ENCODE measurements at regions not wholly inside any gene's neighbourhood (a gene's known extent, or its start where the extent isn't known, plus 50 kb on each side); places are given as distances from the start of the nearest gene placed in this dataset.

DNA sequence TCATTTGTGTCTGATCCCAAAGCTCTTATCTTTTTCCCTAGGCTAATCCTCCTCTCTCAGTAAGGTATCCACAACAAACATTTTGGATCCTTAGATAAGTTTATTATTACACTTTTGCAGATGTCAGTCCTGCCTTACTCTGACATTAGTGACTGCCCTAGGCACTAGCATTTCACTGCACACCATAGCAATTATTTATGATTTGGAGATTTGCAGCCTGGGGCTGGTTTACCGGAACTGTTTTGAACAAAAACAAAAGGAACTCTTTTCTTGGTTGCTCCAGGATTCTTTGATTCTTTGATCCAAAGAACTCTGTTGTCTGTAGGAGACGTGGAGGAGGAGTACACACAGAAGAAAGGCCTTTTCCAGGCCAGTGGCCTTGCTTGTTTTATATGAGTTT is 80.4 kb downstream of the EDNRB start:
- ATAC-seq = no peak

DNA sequence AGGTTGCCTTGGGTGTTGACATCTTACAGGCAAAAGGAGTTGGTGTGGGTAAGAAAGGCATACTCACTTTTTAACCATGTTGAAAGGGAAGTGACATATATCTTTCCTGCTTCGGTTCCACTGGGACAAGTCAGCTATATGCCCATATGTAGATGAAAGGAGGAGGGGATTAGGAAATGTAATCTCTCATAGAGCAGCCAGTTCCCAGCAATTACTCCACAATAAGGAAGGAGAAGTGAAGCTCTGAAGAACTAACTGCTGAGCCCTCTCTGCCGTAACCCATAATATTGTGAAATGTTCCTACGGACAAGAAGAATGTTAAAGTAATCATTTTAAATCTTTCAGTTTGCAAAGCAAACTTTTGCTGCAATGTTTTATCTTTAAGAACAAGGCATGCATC is 82.2 kb downstream of the EDNRB start:
- intact Hi-C loops (cut with DNase I) = loop anchor here (10.0 kb wide), 1 partner anchor 78 kb away; the partner anchor contains the start of gene EDNRB
- ATAC-seq (peak; percentile 32), DNase-seq (ENCODE audit: missing footprints) (no peak)

More for the DNA sequence above, 80.4 kb downstream of the EDNRB start:
- intact Hi-C loops (cut with DNase I) = loop anchor here (10.0 kb wide), 1 partner anchor 77 kb away; the partner anchor contains the start of gene EDNRB
- DNase-seq (ENCODE audit: missing footprints) = no peak

DNA sequence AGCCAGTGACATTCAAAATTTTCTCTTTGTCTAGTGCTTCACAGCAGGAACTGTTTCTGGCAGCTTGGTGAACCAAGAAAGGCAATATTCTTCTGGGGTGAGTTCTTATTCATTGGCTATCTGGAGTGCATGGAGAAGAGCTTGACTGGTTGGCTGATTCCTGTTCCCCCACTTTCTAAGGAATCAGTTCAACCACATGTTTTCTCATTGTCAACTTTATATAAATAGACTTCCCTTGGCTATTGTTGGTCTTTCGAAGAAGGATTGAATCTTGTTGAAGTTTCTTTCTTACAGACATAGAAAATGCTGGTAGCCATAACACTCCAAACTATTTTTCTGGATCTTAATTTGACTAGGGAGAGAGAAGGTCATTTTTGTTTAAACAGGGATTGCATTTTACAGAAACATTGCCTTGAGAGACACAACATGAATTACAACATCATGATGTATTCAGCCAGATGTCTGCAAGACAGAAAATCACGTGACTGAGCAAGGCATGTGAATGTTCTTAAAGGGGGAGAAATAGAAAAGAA is 85.2 kb downstream of the EDNRB start:
- no peak for DNase-seq (ENCODE audit: missing footprints)
- intact Hi-C loops (cut with DNase I) = loop anchor here (10.0 kb wide), 1 partner anchor 81 kb away; the partner anchor contains the start of gene EDNRB
- peak; percentile 79 for ATAC-seq

DNA sequence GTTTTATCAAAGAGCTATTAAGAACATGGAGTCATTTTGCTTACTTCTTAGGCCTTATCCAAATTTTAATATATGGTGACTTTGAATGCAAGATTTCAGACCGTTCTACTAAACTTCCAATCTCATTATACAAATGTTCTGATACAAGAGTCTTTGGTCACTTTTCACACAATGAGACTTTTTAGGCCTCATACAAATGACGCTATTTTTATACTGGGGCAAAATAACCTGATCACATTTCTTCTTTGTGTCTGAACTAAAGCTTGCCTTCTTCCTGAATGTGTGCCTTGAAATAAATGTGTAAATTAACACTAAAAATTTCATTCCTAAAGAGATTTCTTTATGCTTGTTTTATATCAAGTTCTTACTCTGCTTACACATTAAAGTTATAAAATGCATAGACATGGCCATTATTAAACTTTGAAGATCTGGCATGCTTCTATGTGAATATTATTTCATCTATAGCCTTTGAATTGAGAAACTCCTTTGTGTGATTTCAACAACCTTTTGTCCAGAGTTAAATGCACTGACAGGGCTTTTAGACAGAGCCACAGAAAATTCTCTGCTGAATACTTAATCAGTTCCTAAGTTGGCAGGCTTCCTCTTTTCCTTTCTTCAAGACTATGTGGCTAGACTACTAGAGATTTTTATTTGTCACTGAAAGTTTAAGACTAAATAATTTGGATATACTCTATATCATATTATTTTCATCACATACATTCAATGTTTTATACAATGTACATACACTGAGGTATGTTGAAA is 86.1 kb downstream of the EDNRB start:
- ATAC-seq (peak; percentile 91), DNase-seq (ENCODE audit: missing footprints) (no peak)
- intact Hi-C loops (cut with DNase I) = loop anchor here (10.0 kb wide), 1 partner anchor 82 kb away; the partner anchor contains the start of gene EDNRB

DNA sequence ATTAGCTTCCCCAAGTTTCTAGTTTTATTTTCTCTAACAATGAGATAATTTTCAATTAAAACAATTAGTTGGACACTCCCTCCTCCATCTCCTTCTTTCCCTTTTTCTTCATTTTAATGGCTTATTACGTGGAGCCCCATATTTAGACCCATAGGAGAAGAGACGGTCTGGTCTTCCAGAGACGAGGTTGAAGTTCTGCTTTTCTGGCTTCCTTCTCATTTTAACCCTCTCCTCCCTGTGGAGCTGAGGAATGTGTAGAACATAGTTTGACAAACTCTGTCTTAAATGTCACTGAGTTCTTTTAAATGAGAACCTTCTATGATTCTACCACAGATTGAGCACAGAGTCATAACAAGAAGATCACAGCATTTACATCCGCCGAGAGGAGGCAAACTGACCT is 86.8 kb downstream of the EDNRB start:
- no peak for DNase-seq (ENCODE audit: missing footprints)
- no peak for ATAC-seq
- intact Hi-C loops (cut with DNase I) = loop anchor here (10.0 kb wide), 1 partner anchor 83 kb away; the partner anchor contains the start of gene EDNRB

DNA sequence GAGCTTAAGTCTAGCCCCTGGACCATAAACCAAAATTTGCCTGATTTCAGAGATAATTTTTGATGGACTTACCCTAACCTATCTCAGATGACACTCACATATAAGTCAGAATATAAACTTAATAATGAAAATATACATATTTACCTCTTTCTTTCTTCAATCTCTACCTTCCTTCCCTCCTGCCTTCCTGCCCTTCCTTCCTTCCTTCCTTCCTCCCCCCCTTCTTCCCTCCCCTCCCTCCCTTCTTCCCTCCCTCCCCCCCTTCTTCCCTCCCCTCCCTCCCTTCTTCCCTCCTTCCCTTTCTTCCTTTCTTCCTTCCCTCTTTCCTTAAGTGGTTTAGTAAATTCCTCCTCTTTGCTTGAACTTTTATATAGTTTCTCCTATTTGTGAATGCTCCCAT is 88.7 kb downstream of the EDNRB start:
- intact Hi-C loops (cut with DNase I) = loop anchor here (10.0 kb wide), 1 partner anchor 85 kb away; the partner anchor contains the start of gene EDNRB
- ATAC-seq (no peak), DNase-seq (ENCODE audit: missing footprints) (no peak)

DNA sequence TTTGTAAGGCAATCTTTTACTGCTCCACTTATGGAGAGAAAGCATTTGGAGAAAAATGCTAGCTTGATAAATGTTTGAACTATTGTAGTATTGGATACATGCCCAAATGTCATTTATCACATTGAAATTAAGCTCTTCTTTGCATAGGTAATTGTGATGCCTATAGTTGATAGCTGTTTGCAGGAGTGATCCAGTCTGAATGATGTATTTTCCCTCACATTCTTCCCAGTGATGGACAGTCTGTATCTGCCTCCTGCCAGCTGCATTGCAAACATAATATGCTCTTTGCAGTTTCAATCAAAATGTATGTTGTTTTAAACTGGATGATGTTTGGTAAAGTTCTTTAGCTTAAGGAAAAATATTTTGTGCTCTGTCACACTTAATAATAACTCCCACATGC is 89.8 kb downstream of the EDNRB start:
- DNase-seq (ENCODE audit: missing footprints) (no peak), ATAC-seq (no peak)
- intact Hi-C loops (cut with DNase I) = no loop called here

DNA sequence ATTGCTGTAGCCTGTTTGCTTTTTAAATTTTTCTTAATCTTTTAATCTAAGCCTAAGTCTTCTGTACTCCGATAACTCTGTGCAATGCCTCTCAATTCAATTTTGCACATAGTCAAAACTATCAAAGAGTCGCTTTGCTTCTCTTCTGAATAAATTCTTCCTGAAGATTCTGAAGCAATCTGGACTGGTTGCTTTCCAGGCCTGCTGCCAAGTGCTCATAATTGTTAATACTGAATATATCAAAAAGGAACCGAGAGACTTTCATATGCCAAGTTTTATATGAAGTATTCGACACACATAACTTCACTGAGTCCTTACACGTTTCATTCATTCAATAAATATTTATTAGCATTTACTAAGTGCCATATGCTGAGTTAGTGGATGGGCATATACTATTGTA is 91.3 kb downstream of the EDNRB start:
- intact Hi-C loops (cut with DNase I) = no loop called here
- DNase-seq (ENCODE audit: missing footprints) (peak; percentile 63), ATAC-seq (no peak)

DNA sequence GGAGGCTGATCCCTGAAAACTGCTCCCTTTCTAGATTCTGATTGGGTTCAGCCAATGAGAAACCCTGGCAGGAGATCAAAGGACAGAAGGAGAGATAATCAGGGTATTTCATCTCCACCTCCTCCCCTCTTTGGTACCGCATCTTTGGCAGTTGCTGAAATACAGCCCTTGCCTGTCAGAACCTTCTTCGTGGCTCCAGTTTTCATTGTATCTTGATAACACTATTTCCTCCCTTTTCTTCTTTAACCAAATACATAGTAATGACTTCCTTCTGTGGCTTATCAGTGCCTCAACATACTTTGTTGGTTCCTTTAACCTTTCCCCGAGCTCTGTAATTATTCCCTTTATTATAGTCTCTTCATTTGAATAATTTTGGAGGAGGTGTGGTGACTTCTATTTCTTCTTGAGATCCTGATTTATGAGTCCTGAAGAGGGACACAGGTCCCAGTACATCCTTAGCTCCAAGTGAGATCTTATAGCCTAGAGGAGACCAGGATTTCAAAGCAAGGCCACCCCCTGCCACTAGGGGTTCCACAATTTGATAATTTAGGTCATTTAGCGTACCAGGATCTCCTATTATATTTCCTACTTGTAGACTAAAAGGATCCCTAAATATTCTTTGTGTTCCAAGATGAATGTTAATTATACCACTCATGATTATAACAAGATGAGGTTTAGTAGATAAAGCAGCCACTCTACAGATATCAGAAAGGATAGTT is 98.0 kb downstream of the EDNRB start:
- DNase-seq (ENCODE audit: missing footprints) (no peak), ATAC-seq (no peak)
- intact Hi-C loops (cut with DNase I) = no loop called here

DNA sequence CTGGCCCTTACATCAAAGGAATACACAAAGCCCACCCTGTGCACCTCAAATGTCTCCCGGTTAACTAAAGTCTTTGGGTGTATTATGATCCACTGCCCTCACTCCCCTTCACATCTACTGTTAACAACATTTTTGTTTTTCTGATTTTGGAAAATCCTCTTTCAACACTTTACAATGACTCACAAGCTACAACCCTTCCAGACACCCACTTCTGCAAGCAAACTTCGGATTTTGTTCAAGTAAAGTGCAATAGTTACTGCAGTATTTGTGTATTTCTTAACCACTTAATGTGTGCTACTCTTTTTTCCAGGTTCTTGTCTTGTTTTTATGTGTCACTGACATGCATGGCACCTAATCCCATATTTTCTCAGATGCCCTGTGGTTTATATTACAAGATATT is 101.1 kb downstream of the EDNRB start:
- intact Hi-C loops (cut with DNase I) = no loop called here
- ATAC-seq = no peak

DNA sequence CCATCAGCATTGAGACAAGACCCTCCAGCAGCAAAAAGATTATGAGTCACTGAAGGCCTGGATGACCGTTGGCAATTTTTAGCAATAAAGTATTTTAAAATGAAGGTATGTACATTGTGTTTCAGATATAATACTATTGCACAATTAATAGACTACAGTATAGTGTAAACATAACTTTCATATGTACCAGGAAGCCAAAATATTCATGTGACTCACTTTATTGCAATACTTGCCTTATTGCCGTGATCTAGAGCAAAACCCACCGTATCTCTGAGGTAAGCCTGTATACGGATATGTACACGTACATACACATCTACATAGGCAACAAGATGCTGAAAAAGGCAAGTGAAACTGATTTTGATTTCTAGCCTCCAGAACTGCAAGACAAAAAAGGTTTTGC is 103.3 kb downstream of the EDNRB start:
- intact Hi-C loops (cut with DNase I) = no loop called here
- DNase-seq (ENCODE audit: missing footprints) (no peak), ATAC-seq (no peak)

More for the DNA sequence above, 101.1 kb downstream of the EDNRB start:
- no peak for DNase-seq (ENCODE audit: missing footprints)
